GM21360 (cell line): ENCODE measurements at regions not wholly inside any gene's neighbourhood (a gene's known extent, or its start where the extent isn't known, plus 50 kb on each side); places are given as distances from the start of the nearest gene placed in this dataset.

Experiments
- ATAC-seq: cut with Tn5 transposase; IDR thresholded peaks from one replicate; pipeline ENCODE4 v1.9.1; 2021; ENCODE audit warnings: mild to moderate bottlenecking, moderate library complexity; ENCODE audit not compliant: unreplicated experiment

GRCh38 chr2:120826716-120827410 is 91.2 kb downstream of the GLI2 start:
- no peak for ATAC-seq

DNA sequence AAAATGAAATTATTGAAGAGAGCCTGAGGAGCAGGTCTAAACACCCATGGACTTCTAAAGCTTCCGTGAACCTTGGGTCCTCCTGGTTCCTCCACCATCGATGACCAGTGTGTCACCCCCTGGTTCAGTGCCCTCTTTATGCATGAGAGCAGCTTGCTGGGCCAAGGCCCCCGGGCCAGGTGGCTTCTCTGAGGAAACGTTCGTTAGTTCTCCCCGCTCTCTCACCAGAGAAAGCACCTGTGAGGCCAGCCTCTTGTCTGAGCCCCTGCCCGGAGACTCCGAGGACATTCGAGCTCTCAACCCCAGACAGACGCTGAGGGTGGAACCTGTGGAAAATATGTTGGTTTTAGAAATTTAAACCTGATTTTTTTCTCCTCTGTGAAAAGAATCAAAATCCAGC is 92.4 kb downstream of the GLI2 start:
- no peak for ATAC-seq

- no peak for ATAC-seq
Observed at GRCh38 chr2:120828829-120829632, 93.4 kb downstream of the GLI2 start.

- ATAC-seq = no peak
Observed at GRCh38 chr2:120829633-120830025, 94.0 kb downstream of the GLI2 start.

- no peak for ATAC-seq
Observed at GRCh38 chr2:120830096-120830830, 94.6 kb downstream of the GLI2 start.

GRCh38 chr2:120831086-120831485 is 95.4 kb downstream of the GLI2 start:
- no peak for ATAC-seq

GRCh38 chr2:120831891-120832290 is 96.2 kb downstream of the GLI2 start:
- no peak for ATAC-seq

DNA sequence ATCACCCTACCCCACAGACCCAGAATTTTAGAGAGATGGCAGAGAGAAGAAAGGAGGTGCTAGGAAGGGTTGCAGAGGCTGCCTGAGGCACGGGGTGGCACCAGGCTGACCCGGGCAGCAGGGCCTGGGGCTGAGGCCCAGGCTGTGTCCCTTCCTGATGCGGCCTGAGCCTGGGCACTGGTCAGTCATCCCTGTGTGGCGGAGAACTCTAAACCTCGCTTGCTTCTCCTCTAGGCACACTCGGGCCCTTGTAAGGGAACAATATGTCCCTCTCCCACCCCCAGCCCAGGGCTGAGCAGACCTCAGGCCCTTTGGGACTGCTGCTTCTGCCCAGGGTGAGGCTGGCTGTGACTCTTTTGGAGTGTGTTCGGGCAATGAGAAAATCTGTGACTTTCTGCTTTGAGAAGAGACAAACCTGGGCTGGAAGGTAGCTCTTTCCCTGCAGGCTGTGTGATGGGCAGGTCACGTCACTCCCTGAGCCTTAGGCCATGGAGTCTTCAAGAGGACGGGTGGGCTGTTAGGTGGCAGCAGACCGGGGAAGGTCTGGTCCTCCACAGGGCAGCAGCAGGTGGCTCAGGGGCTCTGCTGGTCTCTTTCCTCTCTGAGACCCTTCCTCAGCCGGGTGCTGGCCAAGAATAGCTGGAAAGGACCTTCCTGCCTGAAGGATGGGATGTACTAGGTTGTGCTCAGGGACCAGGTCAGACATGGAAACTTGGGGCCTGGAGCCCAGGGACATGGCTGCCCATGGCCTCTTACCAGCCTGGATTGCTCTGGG is 96.8 kb downstream of the GLI2 start:
- ATAC-seq = no peak

DNA sequence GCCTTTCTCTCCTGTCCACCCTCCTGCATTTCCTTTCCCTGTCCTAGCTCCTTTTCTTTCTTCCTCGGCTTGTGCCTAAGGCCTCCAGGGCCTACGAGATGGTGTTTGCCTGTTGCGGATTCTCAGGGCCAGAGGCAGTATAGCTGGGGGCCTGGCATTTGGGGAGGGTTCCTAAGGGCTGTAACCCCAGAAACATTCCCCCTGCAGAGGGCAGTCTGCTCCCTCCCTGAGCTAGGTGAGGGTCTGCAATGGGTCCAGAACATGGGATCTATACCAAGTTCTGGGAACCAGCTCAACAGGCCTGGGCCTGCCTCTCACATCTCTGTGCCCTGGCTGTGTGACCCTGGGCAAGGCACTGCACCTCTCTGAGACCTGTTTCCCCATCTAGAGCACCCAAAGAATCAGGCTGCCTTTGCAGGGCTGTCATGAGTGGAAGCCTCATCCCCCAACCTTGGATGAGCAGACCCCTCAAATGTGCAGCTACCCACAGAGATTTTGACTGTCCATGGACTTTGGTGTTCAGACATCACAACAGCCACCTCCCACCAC is 97.5 kb downstream of the GLI2 start:
- ATAC-seq = no peak

GRCh38 chr2:120834206-120834605 is 98.5 kb downstream of the GLI2 start:
- ATAC-seq = no peak

DNA sequence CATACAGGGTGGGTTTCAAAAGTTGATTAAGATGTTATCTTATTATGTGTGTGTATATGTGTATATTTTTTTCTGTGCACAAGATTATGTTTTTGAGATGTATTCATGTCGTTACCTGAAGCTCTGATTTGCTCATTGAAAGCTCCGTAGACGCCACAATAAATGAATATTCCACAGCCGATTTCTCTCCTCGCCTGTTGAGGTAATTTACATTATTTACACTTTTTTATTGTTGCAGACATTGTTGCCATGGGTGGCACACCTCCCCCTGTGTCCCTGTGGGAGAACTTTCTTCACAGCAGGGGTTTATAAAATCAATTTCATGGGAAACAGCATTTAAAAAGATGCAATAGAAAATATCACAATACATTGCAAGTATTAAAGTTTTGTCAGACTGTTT is 100.6 kb downstream of the GLI2 start:
- ATAC-seq = no peak

DNA sequence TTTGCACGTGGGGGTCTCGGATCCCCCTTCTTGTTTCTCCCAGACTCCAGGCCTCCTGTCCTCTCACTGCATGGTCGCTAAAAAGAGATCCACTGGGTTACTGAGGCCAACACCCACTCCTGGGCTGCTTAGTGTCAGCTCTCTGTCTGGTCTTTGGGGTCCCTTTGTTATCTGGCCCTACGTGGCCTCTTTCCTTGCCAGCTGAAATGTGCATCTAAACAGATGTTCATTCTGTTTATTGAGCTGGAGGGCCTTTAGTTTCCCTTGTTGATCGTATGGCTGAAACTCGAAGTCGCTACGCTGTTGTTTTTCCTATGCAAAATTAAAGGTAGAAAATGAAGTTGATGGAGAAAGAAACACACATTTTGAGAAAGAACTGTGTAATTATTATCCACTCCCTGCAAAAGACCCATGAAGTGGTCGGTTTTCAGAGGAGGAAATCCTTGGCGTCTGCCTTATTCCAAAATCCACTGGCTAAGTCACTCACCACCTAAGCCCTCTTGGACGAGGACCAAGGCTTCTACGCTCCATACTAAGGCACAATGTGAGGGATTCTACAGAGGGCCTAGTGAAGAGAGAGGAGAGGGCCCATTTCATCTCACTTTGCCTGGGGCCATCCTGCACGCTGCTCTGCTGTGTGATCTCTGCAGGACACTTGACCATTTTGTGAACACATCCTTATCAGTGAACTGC is 105.3 kb downstream of the GLI2 start:
- ATAC-seq = no peak

DNA sequence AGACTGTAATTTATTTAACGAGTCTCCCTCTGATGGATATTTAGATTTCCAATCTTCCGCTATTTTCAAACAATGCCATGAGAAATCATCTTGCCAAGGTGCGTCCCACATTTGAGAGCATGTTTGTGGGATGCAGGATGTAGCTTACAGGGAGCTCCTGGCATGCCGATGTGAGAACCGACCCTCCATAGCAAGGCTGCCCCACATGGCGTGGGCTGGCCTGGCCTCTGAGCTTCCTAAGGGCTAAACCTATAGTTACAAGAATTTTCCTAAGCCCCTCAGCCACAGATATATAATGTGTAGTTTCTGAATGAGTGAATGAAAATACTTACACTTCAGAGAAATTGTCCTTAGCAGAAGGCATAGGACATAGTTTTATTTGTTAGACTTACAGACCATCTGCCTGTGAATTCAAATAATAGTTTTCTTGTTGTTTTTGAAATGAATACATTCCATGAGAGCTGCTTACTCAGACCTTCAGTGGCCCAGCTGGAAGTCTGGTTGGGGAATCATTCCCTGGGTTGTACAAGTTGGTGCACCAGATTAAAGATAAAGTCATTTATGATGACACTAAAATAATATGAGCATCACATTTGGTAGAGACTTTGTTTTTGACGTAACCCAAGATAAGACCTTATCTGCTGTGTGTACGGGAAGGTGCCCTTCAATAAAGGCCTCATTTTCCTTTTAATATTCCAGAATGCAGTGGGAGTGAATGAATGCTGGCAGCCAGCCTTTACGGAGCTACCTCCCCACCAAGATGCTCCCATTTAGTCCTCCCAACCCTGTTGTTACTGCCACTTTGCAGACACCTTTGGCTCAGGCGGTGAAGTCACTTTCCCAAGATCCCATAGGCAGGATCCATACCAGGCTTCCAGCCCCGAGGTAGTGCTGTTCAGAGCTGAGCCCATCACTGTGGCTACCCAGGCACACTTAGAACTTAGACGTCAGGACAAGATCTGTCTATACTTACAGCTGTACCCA is 107.1 kb downstream of the GLI2 start:
- no peak for ATAC-seq

- ATAC-seq = no peak
Observed at GRCh38 chr2:120844070-120844738, 108.5 kb downstream of the GLI2 start.

DNA sequence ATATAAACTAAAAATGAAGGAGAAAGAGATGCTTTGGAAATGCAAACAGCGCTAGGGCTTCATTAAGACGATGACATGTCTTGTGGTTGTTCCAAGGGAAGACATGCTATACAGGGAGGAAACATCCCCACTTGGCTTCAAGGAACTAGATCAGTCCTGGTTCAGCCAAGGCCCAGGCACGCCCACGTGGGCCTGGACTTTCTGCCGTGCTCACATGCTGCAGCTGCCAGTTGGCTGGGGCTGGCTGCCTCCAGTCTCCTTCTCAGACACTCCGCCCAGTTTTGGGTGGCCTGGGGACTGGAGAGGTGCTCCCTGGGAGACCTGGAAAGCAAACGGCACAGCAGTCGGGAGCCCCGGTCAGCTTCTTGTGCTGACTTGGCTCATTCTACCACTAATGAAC is 109.6 kb downstream of the GLI2 start:
- no peak for ATAC-seq

GRCh38 chr2:120846406-120847095 is 110.9 kb downstream of the GLI2 start:
- ATAC-seq = no peak

DNA sequence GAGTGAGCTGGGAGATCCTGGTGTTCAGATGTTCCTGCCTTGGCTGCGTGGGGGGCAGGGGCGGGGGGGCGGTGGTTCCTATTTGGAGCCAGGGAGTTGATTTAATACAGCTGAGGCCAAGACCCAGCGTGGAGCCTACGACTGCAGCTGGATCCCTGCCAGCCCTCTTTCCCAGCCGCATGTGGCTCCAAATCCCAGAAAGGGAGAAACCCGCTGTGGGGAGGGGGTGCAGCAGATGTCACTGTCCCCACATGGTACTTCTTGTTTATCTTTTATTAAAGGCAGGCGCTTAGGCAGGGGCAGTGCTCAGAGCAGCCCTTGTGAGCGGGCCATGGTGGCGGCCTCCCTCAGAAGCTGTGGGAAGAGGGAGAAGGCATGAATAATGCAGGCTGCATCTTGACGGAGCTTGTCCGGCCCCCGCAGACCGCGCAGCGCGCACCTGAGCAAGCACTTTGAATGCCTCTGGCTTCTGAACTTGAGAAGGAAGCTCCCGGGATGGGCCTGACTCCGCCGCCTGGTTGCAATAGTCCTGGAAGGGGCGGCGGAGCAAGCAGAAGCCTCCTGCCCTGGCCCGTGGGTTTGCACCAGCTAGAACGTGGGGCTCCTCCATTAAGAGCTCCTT is 112.1 kb downstream of the GLI2 start:
- no peak for ATAC-seq
